ENCODE measurements at regions not wholly inside any gene's neighbourhood (a gene's known extent, or its start where the extent isn't known, plus 50 kb on each side); places are given as distances from the start of the nearest gene placed in this dataset.

- no peak overlapping the region for H3K27ac ChIP-seq (ENCODE audit: low read depth, low read length)
- H3K9me3 ChIP-seq (ENCODE audit: control insufficient read depth in 2 of 3, low read length in 3 of 3), result no peaks in the 10 kb centered on the region
- H3K27ac Mint-ChIP-seq, result no peak overlapping the region
- POLR2A ChIA-PET, result no interaction called here
- peaks cover 0 to 2% (median 0%) of the 10 kb centered on the region in 7 donors for H3K4me1 Mint-ChIP-seq
- H3K4me3 ChIP-seq (ENCODE audit: low read length), result no peak overlapping the region
- H3K27me3 ChIP-seq (ENCODE audit: control insufficient read depth in 2 of 2, insufficient read depth in 2 of 2, low read length in 2 of 2), result no peaks in the 10 kb centered on the region
- no peaks in the 10 kb centered on the region for H3K27me3 Mint-ChIP-seq
- DNase-seq (peak in 2 of 9 donors; percentile 4 to 8), ATAC-seq (no peak)
- H3K4me1 ChIP-seq (ENCODE audit: control insufficient read depth in 2 of 2, insufficient read depth in 2 of 2, low read length in 2 of 2), result no peaks in the 10 kb centered on the region
- CTCF ChIA-PET, result no interaction called here
- H3K36me3 ChIP-seq (ENCODE audit: control insufficient read depth in 2 of 3, insufficient read depth in 3 of 3, low read length in 3 of 3), result no peaks in the 10 kb centered on the region
- H3K4me3 Mint-ChIP-seq, result peak overlapping the region in 1 of 10 donors; percentile 34
- no peaks in the 10 kb centered on the region for H3K36me3 Mint-ChIP-seq
- no peaks in the 10 kb centered on the region for H3K9me3 Mint-ChIP-seq
- intact Hi-C loops (cut with micrococcal nuclease), result no loop called here
These were observed 102.8 kb upstream of the RET start for GRCh38 chr10:42973870-42974692.

GRCh38 chr10:42974693-42975002 lies 102.2 kb upstream of the RET start:
- Histone ChIP-seq H3K27me3 (ENCODE audit: control insufficient read depth in 2 of 2, insufficient read depth in 2 of 2, low read length in 2 of 2) (no peaks in the 10 kb centered on the region), H3K27ac (ENCODE audit: low read depth, low read length) (no peak overlapping the region), H3K36me3 (ENCODE audit: control insufficient read depth in 2 of 3, insufficient read depth in 3 of 3, low read length in 3 of 3) (no peaks in the 10 kb centered on the region), H3K9me3 (ENCODE audit: control insufficient read depth in 2 of 3, low read length in 3 of 3) (no peaks in the 10 kb centered on the region), H3K4me1 (ENCODE audit: control insufficient read depth in 2 of 2, insufficient read depth in 2 of 2, low read length in 2 of 2) (no peaks in the 10 kb centered on the region), H3K4me3 (ENCODE audit: low read length) (no peak overlapping the region)
- Mint-ChIP-seq H3K27ac (no peak overlapping the region), H3K9me3 (no peaks in the 10 kb centered on the region), H3K27me3 (no peaks in the 10 kb centered on the region), H3K4me1 (peaks cover 0 to 5% (median 0%) of the 10 kb centered on the region in 7 donors), H3K36me3 (no peaks in the 10 kb centered on the region), H3K4me3 (no peak overlapping the region)
- ATAC-seq (no peak), DNase-seq (peak in 1 of 9 donors; percentile 4)
- CTCF ChIA-PET, result no interaction called here
- POLR2A ChIA-PET, result no interaction called here
- intact Hi-C loops (cut with micrococcal nuclease), result no loop called here

- Histone ChIP-seq H3K27me3 (ENCODE audit: control insufficient read depth in 2 of 2, insufficient read depth in 2 of 2, low read length in 2 of 2) (no peaks in the 10 kb centered on the region), H3K9me3 (ENCODE audit: control insufficient read depth in 2 of 3, low read length in 3 of 3) (no peaks in the 10 kb centered on the region), H3K36me3 (ENCODE audit: control insufficient read depth in 2 of 3, insufficient read depth in 3 of 3, low read length in 3 of 3) (no peaks in the 10 kb centered on the region), H3K27ac (ENCODE audit: low read depth, low read length) (no peak overlapping the region), H3K4me3 (ENCODE audit: low read length) (no peak overlapping the region), H3K4me1 (ENCODE audit: control insufficient read depth in 2 of 2, insufficient read depth in 2 of 2, low read length in 2 of 2) (no peaks in the 10 kb centered on the region)
- intact Hi-C loops (cut with micrococcal nuclease), result no loop called here
- no peak overlapping the region for H3K27ac Mint-ChIP-seq
- no peaks in the 10 kb centered on the region for H3K36me3 Mint-ChIP-seq
- H3K4me1 Mint-ChIP-seq, result peaks cover 0 to 5% (median 0%) of the 10 kb centered on the region in 7 donors
- ChIA-PET POLR2A (no interaction called here), CTCF (no interaction called here)
- no peaks in the 10 kb centered on the region for H3K27me3 Mint-ChIP-seq
- H3K9me3 Mint-ChIP-seq, result no peaks in the 10 kb centered on the region
- H3K4me3 Mint-ChIP-seq, result no peak overlapping the region
- ATAC-seq, result no peak
- DNase-seq, result peak in 2 of 9 donors; percentile 1 to 16
These were observed 101.8 kb upstream of the RET start for GRCh38 chr10:42975005-42975493.

DNA sequence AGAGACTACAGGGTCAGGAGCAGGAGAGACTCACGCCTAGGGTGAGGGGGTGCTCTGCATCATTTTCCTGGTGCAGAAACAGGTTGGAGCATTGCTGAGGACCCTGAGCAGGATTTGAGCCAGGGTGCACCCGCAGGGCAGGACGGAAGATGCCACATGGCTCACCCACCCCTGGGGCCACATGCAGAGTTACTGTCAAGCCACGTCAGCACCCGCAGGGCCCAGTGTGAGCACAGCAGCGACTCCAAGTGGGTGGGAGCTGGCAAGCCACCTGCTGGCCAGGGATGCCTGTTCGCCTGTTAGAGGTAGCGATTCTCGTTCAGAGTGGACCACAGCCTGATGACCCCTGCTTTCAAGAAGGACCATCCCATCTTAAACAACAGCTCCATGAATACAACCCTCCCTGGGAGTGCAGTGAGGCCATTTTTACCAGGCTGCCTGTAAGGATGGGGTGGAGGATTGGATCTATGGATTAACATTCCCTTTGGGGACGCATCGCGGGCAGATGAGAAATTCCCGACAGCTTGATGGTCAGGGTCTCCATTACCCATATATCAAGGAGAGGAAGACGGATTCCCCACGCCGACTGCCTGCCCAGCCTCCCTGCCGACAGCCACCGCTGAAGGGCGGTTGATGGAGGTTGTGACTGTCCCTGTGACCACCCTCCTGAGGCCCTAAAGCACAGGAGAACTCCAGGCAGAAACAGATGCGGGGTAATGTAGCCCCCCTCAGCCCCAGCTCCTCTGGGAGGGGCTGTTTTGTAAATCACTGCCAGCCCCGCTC lies 101.1 kb upstream of the RET start:
- Histone ChIP-seq H3K27me3 (ENCODE audit: control insufficient read depth in 2 of 2, insufficient read depth in 2 of 2, low read length in 2 of 2) (no peaks in the 10 kb centered on the region), H3K27ac (ENCODE audit: low read depth, low read length) (no peak overlapping the region), H3K9me3 (ENCODE audit: control insufficient read depth in 2 of 3, low read length in 3 of 3) (no peaks in the 10 kb centered on the region), H3K4me3 (ENCODE audit: low read length) (no peak overlapping the region), H3K4me1 (ENCODE audit: control insufficient read depth in 2 of 2, insufficient read depth in 2 of 2, low read length in 2 of 2) (no peaks in the 10 kb centered on the region), H3K36me3 (ENCODE audit: control insufficient read depth in 2 of 3, insufficient read depth in 3 of 3, low read length in 3 of 3) (no peaks in the 10 kb centered on the region)
- no peak overlapping the region for H3K4me3 Mint-ChIP-seq
- no peak overlapping the region for H3K27ac Mint-ChIP-seq
- H3K4me1 Mint-ChIP-seq, result peaks cover 0 to 5% (median 0%) of the 10 kb centered on the region in 7 donors
- no peaks in the 10 kb centered on the region for H3K27me3 Mint-ChIP-seq
- POLR2A ChIA-PET, result no interaction called here
- intact Hi-C loops (cut with micrococcal nuclease), result no loop called here
- CTCF ChIA-PET, result no interaction called here
- H3K36me3 Mint-ChIP-seq, result no peaks in the 10 kb centered on the region
- ATAC-seq, result no peak
- DNase-seq, result peak in 2 of 9 donors; percentile 1 to 16
- H3K9me3 Mint-ChIP-seq, result no peaks in the 10 kb centered on the region

GRCh38 chr10:42976351-42977031 lies 100.4 kb upstream of the RET start:
- H3K4me3 ChIP-seq (ENCODE audit: low read length), result no peak overlapping the region
- DNase-seq (peak in 2 of 9 donors; percentile 2 to 8), ATAC-seq (no peak)
- H3K4me1 ChIP-seq (ENCODE audit: control insufficient read depth in 2 of 2, insufficient read depth in 2 of 2, low read length in 2 of 2), result no peaks in the 10 kb centered on the region
- ChIA-PET POLR2A (no interaction called here), CTCF (no interaction called here)
- no peaks in the 10 kb centered on the region for H3K27me3 Mint-ChIP-seq
- no peaks in the 10 kb centered on the region for H3K27me3 ChIP-seq (ENCODE audit: control insufficient read depth in 2 of 2, insufficient read depth in 2 of 2, low read length in 2 of 2)
- H3K9me3 Mint-ChIP-seq, result no peaks in the 10 kb centered on the region
- no peaks in the 10 kb centered on the region for H3K36me3 ChIP-seq (ENCODE audit: control insufficient read depth in 2 of 3, insufficient read depth in 3 of 3, low read length in 3 of 3)
- H3K36me3 Mint-ChIP-seq, result no peaks in the 10 kb centered on the region
- intact Hi-C loops (cut with micrococcal nuclease), result no loop called here
- H3K4me3 Mint-ChIP-seq, result no peak overlapping the region
- peaks cover 0 to 5% (median 0%) of the 10 kb centered on the region in 7 donors for H3K4me1 Mint-ChIP-seq
- no peak overlapping the region for H3K27ac ChIP-seq (ENCODE audit: low read depth, low read length)
- no peak overlapping the region for H3K27ac Mint-ChIP-seq
- no peaks in the 10 kb centered on the region for H3K9me3 ChIP-seq (ENCODE audit: control insufficient read depth in 2 of 3, low read length in 3 of 3)

DNA sequence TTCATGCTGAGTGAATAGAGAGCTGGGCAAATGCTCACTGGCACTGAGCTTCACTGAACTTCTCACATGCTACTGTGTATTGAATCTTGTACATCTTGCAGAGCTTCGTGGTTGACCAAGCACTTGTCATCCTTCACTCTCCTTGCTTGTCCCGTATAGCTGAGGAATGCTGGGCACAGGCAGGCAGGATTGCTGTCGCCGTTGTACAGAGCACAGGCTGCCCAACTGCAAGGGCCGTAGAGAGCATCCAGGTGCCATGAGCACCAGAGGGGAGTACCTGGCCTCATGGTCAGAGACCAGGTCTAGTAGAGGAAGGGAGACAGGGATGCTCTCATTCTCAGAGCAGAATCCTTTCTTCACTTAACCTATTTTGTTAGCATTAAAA lies 99.8 kb upstream of the RET start:
- Histone ChIP-seq H3K27me3 (ENCODE audit: control insufficient read depth in 2 of 2, insufficient read depth in 2 of 2, low read length in 2 of 2) (no peaks in the 10 kb centered on the region), H3K27ac (ENCODE audit: low read depth, low read length) (no peak overlapping the region), H3K4me3 (ENCODE audit: low read length) (no peak overlapping the region), H3K36me3 (ENCODE audit: control insufficient read depth in 2 of 3, insufficient read depth in 3 of 3, low read length in 3 of 3) (no peaks in the 10 kb centered on the region), H3K9me3 (ENCODE audit: control insufficient read depth in 2 of 3, low read length in 3 of 3) (no peaks in the 10 kb centered on the region), H3K4me1 (ENCODE audit: control insufficient read depth in 2 of 2, insufficient read depth in 2 of 2, low read length in 2 of 2) (no peaks in the 10 kb centered on the region)
- DNase-seq, result peak in 1 of 9 donors; percentile 1
- ATAC-seq, result no peak
- CTCF ChIA-PET, result no interaction called here
- no peaks in the 10 kb centered on the region for H3K9me3 Mint-ChIP-seq
- H3K4me1 Mint-ChIP-seq, result peaks cover 0 to 5% (median 0%) of the 10 kb centered on the region in 7 donors
- H3K4me3 Mint-ChIP-seq, result no peak overlapping the region
- intact Hi-C loops (cut with micrococcal nuclease), result no loop called here
- no peaks in the 10 kb centered on the region for H3K27me3 Mint-ChIP-seq
- H3K36me3 Mint-ChIP-seq, result no peaks in the 10 kb centered on the region
- POLR2A ChIA-PET, result no interaction called here
- no peak overlapping the region for H3K27ac Mint-ChIP-seq
